AG08396 (cell line): ENCODE measurements at regions not wholly inside any gene's neighbourhood (a gene's known extent, or its start where the extent isn't known, plus 50 kb on each side); places are given as distances from the start of the nearest gene placed in this dataset.

Source experiments
- DNase-seq: peaks from one replicate; pipeline ENCODE4 v3.0.0; 2012; ENCODE audit warnings: low spot score, mixed read lengths

- no peak for DNase-seq
Measured at GRCh38 chr11:92662601-92663360, 306.7 kb upstream of the MTNR1B start.

- no peak for DNase-seq
Measured at GRCh38 chr11:92663539-92663938, 305.9 kb upstream of the MTNR1B start.

GRCh38 chr11:92667486-92668152 is 301.8 kb upstream of the MTNR1B start:
- no peak for DNase-seq

- DNase-seq: no peak
Measured at GRCh38 chr11:92670308-92670890, 299.1 kb upstream of the MTNR1B start.

GRCh38 chr11:92671081-92671480 is 298.4 kb upstream of the MTNR1B start:
- DNase-seq: no peak

GRCh38 chr11:92675303-92675702 is 294.1 kb upstream of the MTNR1B start:
- DNase-seq: no peak

GRCh38 chr11:92675810-92676209 is 293.6 kb upstream of the MTNR1B start:
- DNase-seq: no peak

- DNase-seq: no peak
Measured at GRCh38 chr11:92678008-92678611, 291.3 kb upstream of the MTNR1B start.

GRCh38 chr11:92681586-92681985 is 287.9 kb upstream of the MTNR1B start:
- DNase-seq: no peak

- no peak for DNase-seq
Measured at GRCh38 chr11:92682136-92682535, 287.3 kb upstream of the MTNR1B start.

GRCh38 chr11:92682952-92683351 is 286.5 kb upstream of the MTNR1B start:
- no peak for DNase-seq

GRCh38 chr11:92685049-92685448 is 284.4 kb upstream of the MTNR1B start:
- no peak for DNase-seq

GRCh38 chr11:92687724-92688123 is 281.7 kb upstream of the MTNR1B start:
- no peak for DNase-seq

GRCh38 chr11:92688416-92688815 is 281.0 kb upstream of the MTNR1B start:
- no peak for DNase-seq

- DNase-seq: no peak
Measured at GRCh38 chr11:92692826-92693546, 276.5 kb upstream of the MTNR1B start.

GRCh38 chr11:92696076-92696475 is 273.4 kb upstream of the MTNR1B start:
- DNase-seq: no peak

- DNase-seq: no peak
Measured at GRCh38 chr11:92697461-92698312, 271.8 kb upstream of the MTNR1B start.

GRCh38 chr11:92698742-92699141 is 270.7 kb upstream of the MTNR1B start:
- no peak for DNase-seq

- no peak for DNase-seq
Measured at GRCh38 chr11:92702037-92702804, 267.2 kb upstream of the MTNR1B start.

- DNase-seq: no peak
Measured at GRCh38 chr11:92702805-92703448, 266.5 kb upstream of the MTNR1B start.
